Right hindlimb (tissue), 1 donor: ENCODE measurements at regions not wholly inside any gene's neighbourhood (a gene's known extent, or its start where the extent isn't known, plus 50 kb on each side); places are given as distances from the start of the nearest gene placed in this dataset.

ENCODE experiments used
- DNase-seq: peaks from one replicate; pipeline ENCODE4 v3.0.0-alpha.2; 2018

DNA sequence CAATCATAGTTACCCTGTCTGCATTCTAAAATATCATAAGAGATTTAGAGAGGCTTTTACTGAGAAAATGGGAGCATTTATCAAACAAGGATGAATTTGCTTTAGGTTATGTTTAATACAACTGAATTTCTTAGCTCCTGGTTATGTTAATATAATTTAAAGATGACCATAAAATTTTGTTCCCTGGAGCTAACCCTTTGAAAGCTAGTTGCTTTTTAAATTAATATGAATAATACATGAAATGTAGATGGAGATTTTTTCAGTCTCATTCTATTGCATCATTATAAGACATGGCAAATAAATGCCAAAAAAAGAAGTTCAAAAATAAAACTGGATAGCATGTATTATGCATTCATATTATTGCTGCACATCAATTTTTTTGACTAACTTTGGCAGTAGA lies 344.1 kb upstream of the NXPH2 start:
- DNase-seq = no peak

DNA sequence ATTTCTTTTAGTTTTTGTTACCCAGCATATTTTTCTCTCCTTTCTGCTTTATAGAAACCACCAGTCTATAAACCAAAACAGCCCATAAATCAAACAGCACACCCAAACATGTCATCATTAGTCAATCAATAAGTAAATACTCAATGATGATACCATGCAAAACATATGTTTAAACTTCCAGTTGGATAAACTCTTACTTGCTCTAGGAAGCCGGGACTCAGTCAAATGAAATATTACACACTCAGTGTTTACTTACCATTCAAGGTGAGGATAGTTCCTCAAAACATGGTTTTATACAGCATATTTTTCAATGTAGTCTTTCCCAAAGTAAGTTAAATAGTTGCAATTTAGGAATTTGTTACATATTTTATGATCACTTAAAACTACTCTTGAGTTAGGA lies 343.6 kb upstream of the NXPH2 start:
- DNase-seq = no peak

DNA sequence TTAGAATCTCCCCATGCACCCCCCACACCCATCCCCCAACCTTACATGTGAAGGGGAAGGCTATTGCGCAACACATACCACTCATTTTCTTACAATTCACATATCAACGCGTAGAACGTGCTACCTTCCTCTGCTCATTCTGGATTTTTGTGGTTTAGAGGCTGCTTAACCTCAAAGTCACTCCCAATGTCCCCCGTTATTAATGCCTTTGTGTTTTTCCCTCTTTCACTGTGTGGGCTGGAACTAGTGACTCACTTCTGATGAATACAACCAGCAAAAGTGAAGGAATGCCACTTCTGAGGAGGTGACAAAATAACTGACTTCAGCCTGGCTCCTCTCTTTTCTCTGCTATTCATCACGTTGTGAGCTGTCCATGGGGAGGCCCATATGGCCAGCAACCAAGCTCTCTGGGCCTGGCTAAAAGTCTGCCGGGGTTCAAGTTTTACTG lies 342.5 kb upstream of the NXPH2 start:
- DNase-seq = no peak

DNA sequence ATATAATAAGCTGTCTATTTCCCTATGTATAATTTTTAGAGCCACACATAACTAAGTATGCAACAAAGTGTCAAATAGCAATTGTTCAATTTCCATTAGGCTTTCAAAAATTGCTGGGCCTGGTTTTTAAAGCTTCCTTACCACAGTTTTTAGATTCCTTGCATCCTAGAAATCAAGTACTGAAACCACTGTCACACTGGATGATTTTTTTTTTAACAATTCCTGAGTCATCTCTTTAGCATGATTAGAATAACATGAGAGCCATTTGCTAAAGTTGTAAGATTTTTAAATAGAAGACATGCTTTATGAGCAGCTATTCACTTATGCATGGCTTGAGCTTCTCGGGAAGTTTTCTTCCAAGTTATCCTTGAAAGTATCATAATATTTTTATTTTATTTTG lies 319.5 kb upstream of the NXPH2 start:
- DNase-seq = no peak

GRCh38 chr2:139098961-139099360 lies 318.8 kb upstream of the NXPH2 start:
- no peak for DNase-seq

DNA sequence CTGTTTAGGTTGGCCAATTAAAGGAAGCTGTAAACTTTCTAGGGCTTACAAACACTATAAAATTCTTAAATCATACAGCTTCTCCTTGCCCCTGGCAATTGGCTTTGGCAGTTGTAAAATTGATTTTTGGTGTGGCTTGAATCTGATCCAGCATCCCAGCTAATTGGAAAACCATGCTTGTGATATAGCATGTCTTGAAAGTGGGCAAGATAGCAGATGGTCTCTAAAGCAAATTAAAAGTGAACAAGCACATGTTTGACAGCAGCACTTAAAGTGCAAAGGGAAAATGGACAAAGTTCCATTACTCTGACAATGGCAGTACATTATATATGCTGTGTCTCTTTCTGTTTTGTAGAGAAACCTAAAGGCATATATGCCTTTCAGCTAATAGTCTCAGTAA lies 302.9 kb upstream of the NXPH2 start:
- DNase-seq = no peak

DNA sequence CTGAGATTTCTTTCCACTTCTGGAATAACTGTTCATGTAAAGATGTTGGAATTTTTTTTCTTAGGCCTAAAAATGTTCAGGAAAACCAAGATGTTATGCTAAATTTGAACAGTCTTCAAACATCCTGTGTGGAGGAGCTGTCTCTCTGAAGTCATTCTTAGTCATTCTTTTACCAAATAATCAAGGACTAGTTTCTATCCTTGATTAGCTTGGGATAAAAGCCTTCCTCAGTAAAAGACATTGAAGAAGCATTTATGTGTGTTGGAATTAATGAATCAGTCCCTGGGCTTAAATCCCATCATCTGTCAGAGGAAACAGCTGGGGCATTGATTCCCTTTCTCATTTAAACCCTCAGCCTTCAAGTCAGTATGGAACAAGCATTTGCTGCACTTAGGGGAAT lies 300.1 kb upstream of the NXPH2 start:
- no peak for DNase-seq

DNA sequence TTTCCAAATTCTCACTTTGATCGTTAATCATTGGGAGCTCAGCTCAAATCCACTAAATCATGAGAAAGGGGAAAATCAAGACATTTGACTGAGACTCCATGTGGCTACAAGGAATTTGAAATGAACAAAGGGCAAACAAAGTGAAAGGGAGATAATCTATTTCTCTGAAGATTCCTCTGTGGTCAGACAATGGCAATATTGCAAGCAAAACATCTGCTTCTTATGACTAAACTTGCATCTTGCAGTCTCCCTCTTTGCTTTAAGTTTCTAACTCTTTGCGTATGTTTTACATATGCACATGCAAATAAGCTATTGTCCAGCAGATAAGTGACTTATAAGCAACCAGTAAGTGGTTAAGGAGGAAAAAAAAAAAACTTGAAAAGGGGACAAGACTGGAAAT lies 299.1 kb upstream of the NXPH2 start:
- no peak for DNase-seq

GRCh38 chr2:139078376-139078775 lies 298.2 kb upstream of the NXPH2 start:
- no peak for DNase-seq

DNA sequence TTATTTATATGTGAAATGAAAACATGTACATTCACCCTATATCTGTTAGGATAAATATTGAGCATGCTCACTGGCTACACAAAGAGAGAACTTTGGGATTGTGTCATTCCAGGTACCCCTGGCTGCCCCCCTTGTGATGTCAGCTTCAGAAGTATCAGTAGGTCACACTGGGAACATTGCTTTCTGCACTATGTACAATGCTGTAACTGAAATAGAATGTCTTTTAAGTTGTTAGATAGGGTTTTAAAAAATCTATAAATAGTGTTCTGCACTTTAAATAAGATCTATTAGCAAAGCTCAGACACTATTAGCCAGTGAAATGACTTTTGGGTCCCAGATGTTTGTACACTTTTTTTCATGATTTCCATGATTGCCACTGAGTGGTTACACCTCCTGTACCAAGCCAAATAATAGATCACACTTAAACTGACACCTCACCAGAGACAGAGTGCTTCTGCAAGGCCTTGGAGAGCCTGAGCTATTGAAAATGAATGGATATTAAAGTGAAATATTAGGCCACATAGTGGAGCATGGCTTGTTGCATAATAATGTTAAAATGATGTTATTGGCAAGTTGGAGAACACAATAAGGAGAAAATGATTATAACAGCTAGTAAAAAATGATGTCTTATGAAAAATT lies 297.0 kb upstream of the NXPH2 start:
- DNase-seq = no peak

DNA sequence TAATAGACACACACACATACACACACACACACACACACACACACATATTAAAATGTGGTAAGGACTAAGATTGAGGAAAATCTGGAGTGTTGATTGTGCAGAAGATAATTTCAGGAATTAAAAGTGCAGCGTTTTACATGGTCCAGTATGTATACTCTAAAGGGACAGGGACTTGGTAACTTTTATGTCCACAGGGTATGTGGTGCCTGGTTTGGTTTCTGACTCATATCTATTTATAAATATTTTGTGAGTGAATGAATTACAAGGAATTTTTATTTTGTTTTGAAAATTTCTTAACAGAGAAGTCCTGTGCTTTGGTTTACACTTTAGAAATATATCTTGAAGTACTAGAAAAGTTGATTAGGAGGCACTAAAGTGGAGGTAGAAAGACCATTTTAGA lies 287.7 kb upstream of the NXPH2 start:
- DNase-seq = no peak

GRCh38 chr2:139067072-139067471 lies 286.9 kb upstream of the NXPH2 start:
- no peak for DNase-seq

DNA sequence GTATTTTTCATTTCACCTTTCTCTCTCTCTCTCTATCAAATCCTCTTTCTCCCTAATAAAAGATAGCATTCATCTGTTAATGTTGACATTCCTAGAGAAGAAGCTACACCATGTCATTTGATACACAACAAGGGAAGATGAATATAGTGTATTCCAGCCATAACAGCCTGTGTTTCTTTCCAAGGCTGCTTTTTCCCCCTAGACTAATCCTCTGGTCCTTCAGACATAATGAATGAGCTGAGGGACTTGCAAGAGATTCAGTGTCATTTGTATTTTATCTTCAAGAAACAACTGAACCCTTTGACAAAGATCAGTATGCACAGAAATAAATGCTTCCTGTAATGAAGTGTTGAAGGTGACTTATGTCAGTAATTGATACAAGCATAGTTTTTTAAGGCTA lies 284.0 kb upstream of the NXPH2 start:
- DNase-seq = no peak

DNA sequence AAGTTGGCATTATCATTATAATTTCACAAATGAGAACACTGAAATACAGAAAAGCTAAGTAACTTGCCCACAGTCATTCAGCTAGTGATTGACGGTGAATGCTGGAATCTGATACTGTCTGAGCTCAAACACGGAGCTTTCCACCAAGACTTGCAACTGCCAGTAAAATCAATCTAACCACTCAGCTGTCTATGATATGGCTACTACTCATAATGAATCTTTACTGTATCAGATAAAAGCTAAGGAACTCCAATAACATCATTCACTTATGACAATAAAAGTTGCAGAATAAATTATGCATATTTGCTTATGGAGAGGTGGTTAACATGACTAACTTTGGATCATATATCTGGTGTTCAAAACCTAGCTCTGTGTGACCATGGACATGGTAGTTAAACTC lies 279.4 kb upstream of the NXPH2 start:
- DNase-seq = no peak

- no peak for DNase-seq
These were observed 275.0 kb upstream of the NXPH2 start for GRCh38 chr2:139055202-139055601.

GRCh38 chr2:139048017-139048416 lies 267.8 kb upstream of the NXPH2 start:
- DNase-seq = no peak

- no peak for DNase-seq
These were observed 265.3 kb upstream of the NXPH2 start for GRCh38 chr2:139045524-139045923.

- no peak for DNase-seq
These were observed 253.9 kb upstream of the NXPH2 start for GRCh38 chr2:139034064-139034463.

DNA sequence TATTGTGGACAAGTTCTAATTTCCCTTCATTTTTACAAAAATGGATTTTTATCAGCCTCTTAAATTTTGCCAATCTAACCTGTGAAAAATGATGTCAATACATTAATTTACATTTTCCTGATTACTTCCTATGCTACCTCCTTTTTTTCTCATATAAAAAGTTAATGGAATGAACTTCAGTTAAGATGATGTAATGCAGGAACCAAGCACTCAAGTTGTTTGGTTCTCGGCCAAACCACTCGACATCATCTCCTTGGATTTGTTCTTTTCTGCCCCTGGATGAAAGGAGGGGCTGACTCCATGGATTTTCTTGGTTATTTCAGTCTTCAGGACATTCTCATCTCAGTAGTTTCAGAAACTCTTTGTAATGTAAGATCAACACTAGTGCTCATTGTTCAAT lies 253.1 kb upstream of the NXPH2 start:
- DNase-seq = no peak

GRCh38 chr2:139031722-139032121 lies 251.5 kb upstream of the NXPH2 start:
- no peak for DNase-seq

- no peak for DNase-seq
These were observed 240.1 kb upstream of the NXPH2 start for GRCh38 chr2:139020287-139020686.

GRCh38 chr2:139018252-139018651 lies 238.1 kb upstream of the NXPH2 start:
- DNase-seq = no peak

GRCh38 chr2:139007130-139007529 lies 226.9 kb upstream of the NXPH2 start:
- no peak for DNase-seq

GRCh38 chr2:139000131-139000785 lies 220.1 kb upstream of the NXPH2 start:
- DNase-seq = no peak
